B cell (primary cell): ENCODE measurements at regions not wholly inside any gene's neighbourhood (a gene's known extent, or its start where the extent isn't known, plus 50 kb on each side); places are given as distances from the start of the nearest gene placed in this dataset.

Experiments
- ATAC-seq: fragments of 200-7000 bp; cut with Tn5 transposase; one replicate; pipeline ENCODE4 v1.10.0; 2021; ENCODE audit warnings: low read depth, mild to moderate bottlenecking, moderate number of reproducible peaks, moderate library complexity
- CTCF ChIA-PET: fragments of 350-600 bp; sonication (Branson Sonifier 250); formaldehyde crosslinking; loops from one replicate; lab custom pipeline; 2021; ENCODE audit warnings: antibody characterized with exemption, inconsistent platforms; lab: Charles Lee
- POLR2A ChIA-PET: fragments of 350-600 bp; sonication (Branson Sonifier 250); formaldehyde crosslinking; loops from one replicate; lab custom pipeline; 2021; ENCODE audit warnings: antibody characterized with exemption; lab: Charles Lee
- DNase-seq: peaks from one replicate; pipeline ENCODE4 v3.0.0; 2013
- H2AFZ ChIP-seq: 2 replicates; pipeline ENCODE4 v1.6.1; 2012; ENCODE audit warnings: mild to moderate bottlenecking, low read depth, low read length; ENCODE audit not compliant: insufficient read depth, poor library complexity, severe bottlenecking
- H3K27ac ChIP-seq, 2 donors: 1 replicate in 1 of 2; 2 replicates in 1 of 2; pipeline ENCODE4 v1.5.1; 2012 to 2013; ENCODE audit warnings: low read length in 2 of 2, mild to moderate bottlenecking in 2 of 2, moderate library complexity in 1 of 2
- H3K27me3 ChIP-seq, 4 experiments: fragments of 200-600 bp in 1 of 4; sonication (generic) in 1 of 4; replicated peaks in 1 of 4; 1 replicate in 2 of 4; 2 replicates in 2 of 4; pipeline versions ENCODE4 v1.6.1 to v1.7.0; 2013 to 2016; ENCODE audit warnings: low read length in 3 of 4, mild to moderate bottlenecking in 2 of 4, mixed read lengths in 1 of 4, moderate library complexity in 1 of 4; ENCODE audit not compliant: insufficient read depth in 4 of 4, control insufficient read depth in 3 of 4; ENCODE audit errors: control extremely low read depth in 1 of 4
- H3K36me3 ChIP-seq, 2 experiments: replicated peaks in 1 of 2; 1 replicate in 1 of 2; 2 replicates in 1 of 2; pipeline versions ENCODE4 v1.6.1 to v1.7.1; 2013; ENCODE audit warnings: low read length in 1 of 2; ENCODE audit not compliant: insufficient read depth in 2 of 2, control insufficient read depth in 1 of 2; ENCODE audit errors: control extremely low read depth in 1 of 2, extremely low read depth in 1 of 2
- H3K4me1 ChIP-seq, 2 donors: fragments of 200-600 bp in 1 of 2; sonication (generic) in 1 of 2; 1 replicate in 1 of 2; 2 replicates in 1 of 2; pipeline versions ENCODE4 v1.5.1 to v1.6.1; 2013 to 2017; ENCODE audit warnings: low read length in 2 of 2; ENCODE audit not compliant: control insufficient read depth in 2 of 2, insufficient read depth in 2 of 2
- H3K4me2 ChIP-seq: replicated peaks from 2 replicates; pipeline ENCODE3; 2012; ENCODE audit warnings: mild to moderate bottlenecking, low read depth, low read length; ENCODE audit not compliant: poor library complexity, severe bottlenecking
- H3K4me3 ChIP-seq, 5 experiments: fragments of 200-600 bp in 1 of 5; sonication (generic) in 1 of 5; 1 replicate in 3 of 5; 2 replicates in 2 of 5; pipeline versions ENCODE4 v1.5.1 to v1.7.0; 2011 to 2016; ENCODE audit warnings: low read length in 4 of 5, mild to moderate bottlenecking in 4 of 5, low read depth in 2 of 5, control low read depth in 1 of 5, moderate library complexity in 1 of 5; ENCODE audit not compliant: insufficient read depth in 1 of 5; ENCODE audit errors: control extremely low read depth in 1 of 5, extremely low read depth in 1 of 5
- H3K79me2 ChIP-seq: fragments of 200-600 bp; sonication (generic); one replicate; pipeline ENCODE4 v1.6.0; 2016; ENCODE audit warnings: low read length; ENCODE audit not compliant: control insufficient read depth, insufficient read depth
- H3K9ac ChIP-seq: fragments of 200-600 bp; sonication (generic); 2 replicates; pipeline ENCODE4 v1.6.1; 2017; ENCODE audit warnings: mild to moderate bottlenecking, low read length, moderate library complexity
- H3K9me3 ChIP-seq, 3 donors: one replicate each; pipeline versions ENCODE4 v1.6.1 to v1.7.1; 2013; ENCODE audit warnings: low read length in 2 of 3; ENCODE audit not compliant: control insufficient read depth in 2 of 3, insufficient read depth in 1 of 3; ENCODE audit errors: control extremely low read depth in 1 of 3
- H4K20me1 ChIP-seq: 2 replicates; pipeline ENCODE4 v1.6.0; 2012; ENCODE audit warnings: mild to moderate bottlenecking, low read length; ENCODE audit not compliant: insufficient read depth, control insufficient read depth, poor library complexity, severe bottlenecking
- H3K27ac Mint-ChIP-seq: one replicate; pipeline ENCODE4 v1.8.0; 2021; ENCODE audit warnings: mixed read lengths
- H3K27me3 Mint-ChIP-seq: one replicate; pipeline ENCODE4 v1.8.0; 2021; ENCODE audit warnings: mixed read lengths
- H3K4me1 Mint-ChIP-seq: one replicate; pipeline ENCODE4 v1.8.0; 2021; ENCODE audit warnings: mixed read lengths
- H3K4me3 Mint-ChIP-seq: one replicate; pipeline ENCODE4 v1.8.0; 2021; ENCODE audit warnings: mixed read lengths
- H3K9me3 Mint-ChIP-seq: one replicate; pipeline ENCODE4 v1.8.0; 2022; ENCODE audit warnings: mixed read lengths; ENCODE audit not compliant: insufficient read depth
- EZH2 ChIP-seq: IDR thresholded peaks from 2 replicates; pipeline ENCODE4 v1.6.1; 2012; ENCODE audit warnings: borderline replicate concordance, low read depth, mild to moderate bottlenecking, moderate library complexity, low read length; ENCODE audit not compliant: insufficient read depth, poor library complexity, severe bottlenecking
- WGBS: methylation state at CpG from one replicate; pipeline ENCODE4 v1.1.5; 2013; ENCODE audit warnings: missing lambda C conversion rate; ENCODE audit not compliant: insufficient coverage; 5-methylcytosine and 5-hydroxymethylcytosine counted together
- intact Hi-C: fragments of 100-400 bp; cut with micrococcal nuclease; formaldehyde crosslinking; loops from one replicate; pipeline ENCODE4 v1.10.0; 2022
- TF ChIP-seq, protein P1 (sequence below): fragments of 200-600 bp; IDR thresholded peaks from one replicate; pipeline ENCODE4 v1.8.0; 2022; ENCODE audit warnings: antibody characterized with exemption, mild to moderate bottlenecking

GRCh38 chr6:18746727-18747126, 359.6 kb downstream of the RNF144B start:
- H3K4me1 Mint-ChIP-seq: no peaks in the 10 kb centered on the region
- Histone ChIP-seq H3K9ac (no peak overlapping the region), H3K9me3 (no peaks in the 10 kb centered on the region), H3K4me3 (no peak overlapping the region), H3K4me1 (no peaks in the 10 kb centered on the region), H3K27me3 (no peaks in the 10 kb centered on the region), H3K27ac (no peak overlapping the region), H2AFZ (no peak overlapping the region), H3K4me2 (no peak overlapping the region), H3K36me3 (no peaks in the 10 kb centered on the region), H4K20me1 (no peaks in the 10 kb centered on the region), H3K79me2 (no peaks in the 10 kb centered on the region)
- no CpG with 5 or more reads among the region's 4 CpGs for WGBS
- H3K27ac Mint-ChIP-seq: no peak overlapping the region
- no peak for DNase-seq
- no peak for ATAC-seq
- H3K27me3 Mint-ChIP-seq: no peaks in the 10 kb centered on the region
- ChIA-PET CTCF (no interaction called here), POLR2A (no interaction called here)
- no peak overlapping the region for H3K4me3 Mint-ChIP-seq
- intact Hi-C loops: no loop called here
- H3K9me3 Mint-ChIP-seq: no peaks in the 10 kb centered on the region
- TF ChIP-seq, protein P1, sequence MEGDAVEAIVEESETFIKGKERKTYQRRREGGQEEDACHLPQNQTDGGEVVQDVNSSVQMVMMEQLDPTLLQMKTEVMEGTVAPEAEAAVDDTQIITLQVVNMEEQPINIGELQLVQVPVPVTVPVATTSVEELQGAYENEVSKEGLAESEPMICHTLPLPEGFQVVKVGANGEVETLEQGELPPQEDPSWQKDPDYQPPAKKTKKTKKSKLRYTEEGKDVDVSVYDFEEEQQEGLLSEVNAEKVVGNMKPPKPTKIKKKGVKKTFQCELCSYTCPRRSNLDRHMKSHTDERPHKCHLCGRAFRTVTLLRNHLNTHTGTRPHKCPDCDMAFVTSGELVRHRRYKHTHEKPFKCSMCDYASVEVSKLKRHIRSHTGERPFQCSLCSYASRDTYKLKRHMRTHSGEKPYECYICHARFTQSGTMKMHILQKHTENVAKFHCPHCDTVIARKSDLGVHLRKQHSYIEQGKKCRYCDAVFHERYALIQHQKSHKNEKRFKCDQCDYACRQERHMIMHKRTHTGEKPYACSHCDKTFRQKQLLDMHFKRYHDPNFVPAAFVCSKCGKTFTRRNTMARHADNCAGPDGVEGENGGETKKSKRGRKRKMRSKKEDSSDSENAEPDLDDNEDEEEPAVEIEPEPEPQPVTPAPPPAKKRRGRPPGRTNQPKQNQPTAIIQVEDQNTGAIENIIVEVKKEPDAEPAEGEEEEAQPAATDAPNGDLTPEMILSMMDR: no peak
- no peak for TF ChIP-seq EZH2

DNA sequence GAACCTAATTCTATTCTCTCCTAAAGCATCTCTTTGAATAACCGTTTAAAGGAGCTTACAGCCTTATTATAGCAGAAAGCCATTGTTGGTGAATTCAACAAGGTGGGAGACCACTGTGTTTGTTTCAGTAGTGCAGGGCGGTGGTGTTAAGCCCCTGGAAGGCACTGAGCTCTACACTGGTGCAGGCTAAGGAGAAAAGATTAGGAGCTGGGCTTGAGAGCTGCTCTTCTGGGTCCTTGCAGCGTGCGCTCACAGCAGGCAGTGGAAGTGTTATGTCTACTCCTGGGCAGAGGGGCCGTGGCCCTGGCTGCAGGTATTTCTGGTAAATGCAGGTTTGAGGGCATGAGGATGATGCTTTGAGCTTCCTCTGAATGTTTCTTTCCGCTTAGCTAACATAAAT, 361.2 kb downstream of the RNF144B start:
- Histone ChIP-seq H3K36me3 (no peaks in the 10 kb centered on the region), H3K27ac (no peak overlapping the region), H3K9me3 (no peaks in the 10 kb centered on the region), H3K27me3 (no peaks in the 10 kb centered on the region), H3K4me1 (no peaks in the 10 kb centered on the region), H3K9ac (no peak overlapping the region), H4K20me1 (no peaks in the 10 kb centered on the region), H2AFZ (no peak overlapping the region), H3K4me3 (no peak overlapping the region), H3K79me2 (no peaks in the 10 kb centered on the region), H3K4me2 (no peak overlapping the region)
- TF ChIP-seq, protein P1: no peak
- no peak for TF ChIP-seq EZH2
- Mint-ChIP-seq H3K9me3 (no peaks in the 10 kb centered on the region), H3K4me1 (no peaks in the 10 kb centered on the region), H3K27ac (no peak overlapping the region), H3K27me3 (no peaks in the 10 kb centered on the region), H3K4me3 (no peak overlapping the region)
- ATAC-seq (no peak), DNase-seq (no peak)
- 83% methylated on average over 3 of the region's 6 CpGs for whole genome bisulfite sequencing
- CTCF ChIA-PET: no interaction called here
- POLR2A ChIA-PET: no interaction called here
- intact Hi-C loops: no loop called here
